Mucosa of stomach (tissue), 1 donor: ENCODE measurements at regions not wholly inside any gene's neighbourhood (a gene's known extent, or its start where the extent isn't known, plus 50 kb on each side); places are given as distances from the start of the nearest gene placed in this dataset.

Experiments
- H3K27me3 ChIP-seq: one replicate; pipeline ENCODE4 v1.7.0; 2013; ENCODE audit warnings: mild to moderate bottlenecking, low read length; ENCODE audit not compliant: control insufficient read depth, insufficient read depth
- H3K36me3 ChIP-seq: one replicate; pipeline ENCODE4 v1.7.0; 2013; ENCODE audit warnings: low read length; ENCODE audit not compliant: control insufficient read depth, insufficient read depth
- H3K4me1 ChIP-seq: one replicate; pipeline ENCODE4 v1.7.0; 2013; ENCODE audit warnings: mild to moderate bottlenecking, low read length; ENCODE audit not compliant: control insufficient read depth, insufficient read depth
- H3K4me3 ChIP-seq: one replicate; pipeline ENCODE4 v1.7.0; 2013; ENCODE audit warnings: low read length
- H3K9ac ChIP-seq: one replicate; pipeline ENCODE4 v1.7.0; 2013; ENCODE audit warnings: mild to moderate bottlenecking, low read length, moderate library complexity
- H3K9me3 ChIP-seq: one replicate; pipeline ENCODE4 v1.7.0; 2013; ENCODE audit warnings: mild to moderate bottlenecking, low read length, moderate library complexity; ENCODE audit not compliant: control insufficient read depth
- donor health status: Pancreatic carcinoma.

DNA sequence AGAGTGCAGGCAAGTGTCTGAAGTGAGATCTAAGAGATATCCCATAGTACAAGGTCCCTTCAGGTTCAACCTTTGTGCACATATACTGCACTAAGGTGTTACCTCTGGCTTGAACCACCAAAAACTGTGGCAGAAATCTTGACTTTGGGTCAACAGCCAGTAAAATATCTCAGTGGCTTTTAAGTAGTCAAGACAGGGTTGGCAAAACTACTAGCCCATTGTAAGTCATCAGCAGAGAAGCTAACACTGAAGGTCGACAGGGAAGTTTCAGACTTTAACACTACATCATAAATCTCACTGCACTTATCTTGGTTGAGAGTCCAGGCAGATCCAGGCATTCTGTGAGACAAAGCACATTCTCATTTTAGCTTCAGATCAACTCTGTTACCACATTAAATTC, 1684.7 kb downstream of the HACE1 start:
- no peak overlapping the region for H3K9ac ChIP-seq
- H3K4me3 ChIP-seq, result no peak overlapping the region
- H3K4me1 ChIP-seq, result no peaks in the 10 kb centered on the region
- no peaks in the 10 kb centered on the region for H3K36me3 ChIP-seq
- H3K27me3 ChIP-seq, result no peaks in the 10 kb centered on the region
- H3K9me3 ChIP-seq, result no peaks in the 10 kb centered on the region

DNA sequence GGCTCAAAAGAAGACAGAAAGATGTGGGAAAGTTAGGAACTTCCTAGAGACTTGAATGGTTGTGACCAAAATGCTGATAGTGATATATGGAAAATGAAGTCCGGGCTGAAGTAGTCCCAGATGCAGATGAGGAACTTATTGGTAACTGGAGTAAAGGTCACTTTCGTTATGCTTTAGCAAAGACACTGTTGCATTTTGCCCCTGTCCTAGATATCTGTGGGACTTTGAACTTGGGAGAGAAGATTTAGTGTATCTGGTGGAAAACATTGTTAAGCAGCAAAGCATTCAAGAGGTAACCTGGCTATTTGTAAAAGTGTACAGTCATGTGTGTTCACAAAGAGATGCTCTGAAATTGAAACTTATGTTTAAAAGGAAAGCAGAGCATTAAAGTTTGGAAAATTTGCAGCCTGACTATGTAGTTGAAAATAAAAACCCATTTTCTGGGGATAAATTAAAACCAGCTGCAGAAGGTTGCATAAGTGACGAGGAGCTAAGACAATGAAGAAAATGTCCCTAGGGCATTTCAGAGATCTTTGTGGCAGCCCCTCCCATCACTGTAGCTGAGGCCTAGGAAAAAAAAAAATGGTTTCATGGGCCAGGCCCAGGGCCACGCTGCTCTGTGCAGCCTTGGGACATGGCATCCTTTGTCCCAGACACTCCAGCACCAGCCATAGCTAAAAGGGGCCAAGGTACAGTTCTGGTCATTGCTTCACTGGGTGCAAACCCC, 1692.2 kb downstream of the HACE1 start:
- Histone ChIP-seq H3K4me1 (no peaks in the 10 kb centered on the region), H3K36me3 (no peaks in the 10 kb centered on the region)

DNA sequence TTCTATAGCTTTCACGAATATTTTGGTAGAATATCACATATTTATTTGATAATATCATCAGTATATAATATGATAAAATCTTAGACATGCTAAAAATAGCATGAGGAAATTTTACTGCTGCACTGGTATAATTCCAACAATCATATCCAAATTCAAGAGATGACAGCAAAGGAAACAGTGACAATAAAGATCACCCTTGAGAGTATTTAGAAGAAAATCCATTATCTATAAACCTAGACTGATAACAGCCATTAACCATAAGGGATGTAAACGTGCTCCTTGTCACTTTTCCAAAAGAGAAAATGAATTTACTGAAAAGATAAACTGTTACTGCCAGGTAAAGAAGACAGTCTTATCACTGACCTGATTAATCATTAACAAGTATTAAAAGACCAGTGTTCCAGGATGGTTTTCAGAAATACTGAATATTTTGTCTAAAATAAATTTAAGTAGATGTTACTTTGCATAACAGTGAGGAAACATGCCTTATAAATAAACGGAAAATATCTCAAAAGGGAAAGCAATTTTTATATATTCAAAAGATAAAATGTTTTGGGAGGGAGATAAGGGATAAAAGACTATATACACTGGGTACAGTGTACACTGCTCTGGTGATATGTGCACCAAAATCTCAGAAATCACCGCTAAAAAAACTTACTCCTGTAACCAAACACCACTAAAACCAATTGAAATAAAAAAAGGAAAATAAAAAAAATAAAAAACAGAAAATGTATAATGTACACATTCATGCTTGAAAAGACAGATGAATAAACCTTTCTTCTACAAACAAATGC, 1704.7 kb downstream of the HACE1 start:
- no peaks in the 10 kb centered on the region for H3K4me1 ChIP-seq
- no peaks in the 10 kb centered on the region for H3K36me3 ChIP-seq
- no peak overlapping the region for H3K9ac ChIP-seq
- H3K4me3 ChIP-seq, result no peak overlapping the region
- no peaks in the 10 kb centered on the region for H3K27me3 ChIP-seq
- H3K9me3 ChIP-seq, result no peaks in the 10 kb centered on the region

More for the DNA sequence above, 1692.2 kb downstream of the HACE1 start:
- H3K9ac ChIP-seq, result no peak overlapping the region
- H3K9me3 ChIP-seq, result no peaks in the 10 kb centered on the region
- H3K27me3 ChIP-seq, result no peaks in the 10 kb centered on the region
- no peak overlapping the region for H3K4me3 ChIP-seq

DNA sequence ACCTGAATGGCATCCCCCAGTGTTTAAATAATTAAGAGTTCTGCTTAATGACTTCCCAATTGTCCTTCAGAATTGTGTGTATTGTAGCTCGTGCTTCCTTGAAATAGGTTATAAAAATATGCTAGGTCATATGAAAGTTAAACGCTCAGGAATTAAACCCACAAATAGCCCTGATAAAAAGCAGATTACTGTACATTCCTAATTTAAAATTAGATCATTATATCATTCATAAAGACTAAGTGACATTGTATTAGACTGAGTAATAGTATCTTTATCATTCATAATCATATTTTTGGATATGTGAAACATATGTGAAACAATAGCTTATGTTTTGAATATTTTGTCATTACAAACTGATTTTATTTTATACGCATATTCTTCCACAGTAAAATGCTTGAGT, 1706.7 kb downstream of the HACE1 start:
- no peaks in the 10 kb centered on the region for H3K4me1 ChIP-seq
- H3K36me3 ChIP-seq, result no peaks in the 10 kb centered on the region
- H3K4me3 ChIP-seq, result no peak overlapping the region
- no peaks in the 10 kb centered on the region for H3K9me3 ChIP-seq
- no peaks in the 10 kb centered on the region for H3K27me3 ChIP-seq
- no peak overlapping the region for H3K9ac ChIP-seq

DNA sequence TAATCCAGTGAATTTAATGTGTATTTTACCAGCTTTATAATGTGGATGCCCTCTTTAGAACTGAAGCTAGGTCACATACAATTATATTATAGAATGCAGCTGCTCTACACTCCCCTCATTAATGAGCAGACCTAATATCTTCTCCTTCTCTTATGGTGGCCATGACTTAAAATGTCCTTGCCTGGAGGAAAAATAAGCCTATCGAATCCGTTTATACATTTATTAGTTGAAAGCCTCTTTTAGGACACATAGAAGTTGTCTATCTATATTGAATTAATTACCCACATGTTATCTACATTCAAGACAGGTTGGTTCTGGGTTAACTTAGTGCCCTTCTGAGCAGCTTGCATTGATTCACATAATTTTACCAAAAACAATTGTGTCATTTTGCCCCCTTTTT, 1716.8 kb downstream of the HACE1 start:
- H3K4me3 ChIP-seq, result no peak overlapping the region
- H3K36me3 ChIP-seq, result no peaks in the 10 kb centered on the region
- no peak overlapping the region for H3K9ac ChIP-seq
- no peaks in the 10 kb centered on the region for H3K4me1 ChIP-seq
- H3K9me3 ChIP-seq, result no peaks in the 10 kb centered on the region
- no peaks in the 10 kb centered on the region for H3K27me3 ChIP-seq

- H3K27me3 ChIP-seq, result no peaks in the 10 kb centered on the region
- H3K36me3 ChIP-seq, result no peaks in the 10 kb centered on the region
- H3K4me3 ChIP-seq, result no peak overlapping the region
- no peaks in the 10 kb centered on the region for H3K9me3 ChIP-seq
- no peak overlapping the region for H3K9ac ChIP-seq
- H3K4me1 ChIP-seq, result no peaks in the 10 kb centered on the region
Observed at GRCh38 chr6:103140308-103141027, 1719.3 kb downstream of the HACE1 start.

DNA sequence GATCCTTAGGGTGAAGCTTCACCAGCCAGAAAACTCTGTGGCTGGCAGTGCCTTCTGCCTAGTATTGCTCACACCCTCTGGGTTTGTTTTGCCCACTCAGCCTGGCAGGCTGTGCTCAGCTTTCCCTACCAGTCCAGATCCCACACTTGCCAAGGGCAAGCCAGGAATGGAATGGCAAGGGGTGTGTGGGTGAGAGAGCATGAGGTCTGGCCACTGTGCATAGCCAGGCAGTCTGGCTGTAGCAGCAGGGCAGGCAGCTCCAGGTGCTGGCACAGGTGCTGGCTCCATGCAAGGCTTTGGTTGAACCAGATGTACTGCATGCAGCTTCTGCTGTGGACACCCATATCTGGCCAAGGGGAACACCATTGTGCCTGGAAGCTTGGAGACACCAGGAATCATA, 1720.3 kb downstream of the HACE1 start:
- no peaks in the 10 kb centered on the region for H3K36me3 ChIP-seq
- no peaks in the 10 kb centered on the region for H3K9me3 ChIP-seq
- H3K9ac ChIP-seq, result no peak overlapping the region
- H3K27me3 ChIP-seq, result no peaks in the 10 kb centered on the region
- no peak overlapping the region for H3K4me3 ChIP-seq
- no peaks in the 10 kb centered on the region for H3K4me1 ChIP-seq

DNA sequence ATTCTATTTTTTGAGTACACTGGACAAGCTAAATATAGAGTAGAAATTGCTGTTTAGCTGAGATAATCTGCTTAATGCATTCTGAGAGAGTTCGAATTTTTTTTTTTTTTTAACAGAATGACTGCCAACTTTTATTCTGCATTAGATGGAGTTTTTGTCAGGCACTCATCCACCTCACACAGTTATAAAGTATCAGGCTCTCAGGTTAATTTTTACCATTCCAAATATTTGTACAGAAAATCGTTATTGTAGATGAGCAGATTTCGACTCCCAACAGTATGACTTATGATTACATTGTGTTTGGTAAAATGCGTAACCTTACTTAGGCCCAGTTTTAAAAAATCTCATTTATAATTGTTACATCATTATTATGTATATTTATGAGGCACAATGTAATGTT, 1731.0 kb downstream of the GRIK2 start:
- H3K4me1 ChIP-seq, result no peaks in the 10 kb centered on the region
- no peaks in the 10 kb centered on the region for H3K27me3 ChIP-seq
- H3K36me3 ChIP-seq, result no peaks in the 10 kb centered on the region
- no peaks in the 10 kb centered on the region for H3K9me3 ChIP-seq
- H3K9ac ChIP-seq, result no peak overlapping the region
- H3K4me3 ChIP-seq, result no peak overlapping the region

DNA sequence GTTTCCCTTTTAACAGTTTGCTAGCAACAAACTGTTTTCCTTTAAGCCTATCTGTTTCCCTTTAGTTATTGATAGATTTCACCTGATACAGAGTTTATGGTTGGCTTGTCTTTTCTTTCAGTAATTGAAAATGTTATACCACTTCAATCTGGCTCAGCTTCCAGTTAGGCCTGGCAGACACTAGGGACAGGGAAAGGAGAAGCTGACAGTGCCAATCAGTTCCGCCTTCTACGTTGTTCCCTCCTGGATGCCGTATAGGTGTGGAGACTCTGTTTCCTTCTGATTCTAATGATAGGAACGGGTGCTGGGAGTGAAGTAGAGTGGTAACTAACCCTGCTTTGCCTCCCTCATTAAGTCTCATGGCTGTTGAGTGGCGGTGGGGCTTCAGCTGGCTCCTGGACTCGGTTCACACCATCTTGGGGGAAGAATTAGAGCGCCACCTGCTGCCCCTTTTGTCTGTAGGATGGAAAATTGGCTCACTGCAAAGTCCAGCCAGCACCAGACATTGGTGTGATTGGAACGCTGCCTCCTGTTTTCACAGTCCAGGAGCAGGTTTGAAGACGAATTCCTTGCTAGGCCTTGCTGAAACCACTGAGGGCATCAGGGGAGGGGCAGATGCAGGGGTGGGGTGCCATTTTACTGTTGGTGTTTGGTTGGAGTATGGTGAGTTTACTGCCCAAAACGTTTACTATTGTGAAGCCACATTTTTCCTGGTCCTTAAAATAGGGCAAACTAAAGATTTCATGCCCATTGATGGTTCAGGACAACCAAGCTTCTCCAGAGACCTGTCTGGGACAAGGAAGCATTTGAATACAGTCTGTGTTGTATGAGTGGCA, 1729.5 kb downstream of the GRIK2 start:
- Histone ChIP-seq H3K27me3 (no peaks in the 10 kb centered on the region), H3K9ac (no peak overlapping the region), H3K4me3 (no peak overlapping the region), H3K9me3 (no peaks in the 10 kb centered on the region), H3K4me1 (no peaks in the 10 kb centered on the region), H3K36me3 (no peaks in the 10 kb centered on the region)

DNA sequence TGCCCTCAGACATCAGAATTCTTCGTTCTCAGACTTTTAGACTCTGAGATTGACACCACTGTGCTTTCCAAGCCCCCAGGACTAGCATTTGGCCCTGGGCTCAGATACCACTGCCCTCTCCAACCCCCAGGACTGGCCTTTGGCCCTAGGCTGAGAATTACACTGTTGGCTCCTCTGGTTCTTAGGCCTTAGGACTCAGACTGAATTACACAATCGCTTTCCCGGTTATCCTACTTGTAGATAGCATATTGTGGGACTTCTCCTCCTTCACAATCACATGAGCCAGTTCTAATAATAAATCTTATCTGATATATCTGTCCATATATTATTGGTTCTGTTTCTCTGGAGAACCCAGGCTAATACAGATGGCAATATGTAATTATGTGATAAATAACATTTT, 1725.5 kb downstream of the GRIK2 start:
- no peaks in the 10 kb centered on the region for H3K27me3 ChIP-seq
- H3K9ac ChIP-seq, result no peak overlapping the region
- H3K36me3 ChIP-seq, result no peaks in the 10 kb centered on the region
- no peak overlapping the region for H3K4me3 ChIP-seq
- H3K9me3 ChIP-seq, result no peaks in the 10 kb centered on the region
- H3K4me1 ChIP-seq, result no peaks in the 10 kb centered on the region

GRCh38 chr6:103114582-103114981, 1721.1 kb downstream of the GRIK2 start:
- no peaks in the 10 kb centered on the region for H3K4me1 ChIP-seq
- H3K9me3 ChIP-seq, result no peaks in the 10 kb centered on the region
- no peaks in the 10 kb centered on the region for H3K36me3 ChIP-seq
- no peaks in the 10 kb centered on the region for H3K27me3 ChIP-seq
- H3K9ac ChIP-seq, result no peak overlapping the region
- H3K4me3 ChIP-seq, result no peak overlapping the region
